AG09309 (cell line): ENCODE measurements at regions not wholly inside any gene's neighbourhood (a gene's known extent, or its start where the extent isn't known, plus 50 kb on each side); places are given as distances from the start of the nearest gene placed in this dataset.

ENCODE experiments used
- DNase-seq: peaks from one replicate; pipeline ENCODE4 v3.0.0-alpha.2; 2010; ENCODE audit warnings: low read depth
- H3K4me3 ChIP-seq: 2 replicates; pipeline ENCODE4 v1.5.1; 2011; ENCODE audit warnings: mild to moderate bottlenecking, low read depth, low read length, moderate library complexity; ENCODE audit not compliant: control insufficient read depth
- TF ChIP-seq, protein P1 (sequence below): IDR thresholded peaks from 2 replicates; pipeline ENCODE4 v1.5.1; 2011; ENCODE audit warnings: mild to moderate bottlenecking, low read depth, low read length, inconsistent platforms; ENCODE audit not compliant: insufficient read depth, control insufficient read depth; ENCODE audit errors: missing control alignments

- TF ChIP-seq, protein P1, sequence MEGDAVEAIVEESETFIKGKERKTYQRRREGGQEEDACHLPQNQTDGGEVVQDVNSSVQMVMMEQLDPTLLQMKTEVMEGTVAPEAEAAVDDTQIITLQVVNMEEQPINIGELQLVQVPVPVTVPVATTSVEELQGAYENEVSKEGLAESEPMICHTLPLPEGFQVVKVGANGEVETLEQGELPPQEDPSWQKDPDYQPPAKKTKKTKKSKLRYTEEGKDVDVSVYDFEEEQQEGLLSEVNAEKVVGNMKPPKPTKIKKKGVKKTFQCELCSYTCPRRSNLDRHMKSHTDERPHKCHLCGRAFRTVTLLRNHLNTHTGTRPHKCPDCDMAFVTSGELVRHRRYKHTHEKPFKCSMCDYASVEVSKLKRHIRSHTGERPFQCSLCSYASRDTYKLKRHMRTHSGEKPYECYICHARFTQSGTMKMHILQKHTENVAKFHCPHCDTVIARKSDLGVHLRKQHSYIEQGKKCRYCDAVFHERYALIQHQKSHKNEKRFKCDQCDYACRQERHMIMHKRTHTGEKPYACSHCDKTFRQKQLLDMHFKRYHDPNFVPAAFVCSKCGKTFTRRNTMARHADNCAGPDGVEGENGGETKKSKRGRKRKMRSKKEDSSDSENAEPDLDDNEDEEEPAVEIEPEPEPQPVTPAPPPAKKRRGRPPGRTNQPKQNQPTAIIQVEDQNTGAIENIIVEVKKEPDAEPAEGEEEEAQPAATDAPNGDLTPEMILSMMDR, result no peak
- no peak overlapping the region for H3K4me3 ChIP-seq
- DNase-seq, result no peak
Observed at GRCh38 chr6:101110814-101111213, 229.7 kb upstream of the ASCC3 start.

DNA sequence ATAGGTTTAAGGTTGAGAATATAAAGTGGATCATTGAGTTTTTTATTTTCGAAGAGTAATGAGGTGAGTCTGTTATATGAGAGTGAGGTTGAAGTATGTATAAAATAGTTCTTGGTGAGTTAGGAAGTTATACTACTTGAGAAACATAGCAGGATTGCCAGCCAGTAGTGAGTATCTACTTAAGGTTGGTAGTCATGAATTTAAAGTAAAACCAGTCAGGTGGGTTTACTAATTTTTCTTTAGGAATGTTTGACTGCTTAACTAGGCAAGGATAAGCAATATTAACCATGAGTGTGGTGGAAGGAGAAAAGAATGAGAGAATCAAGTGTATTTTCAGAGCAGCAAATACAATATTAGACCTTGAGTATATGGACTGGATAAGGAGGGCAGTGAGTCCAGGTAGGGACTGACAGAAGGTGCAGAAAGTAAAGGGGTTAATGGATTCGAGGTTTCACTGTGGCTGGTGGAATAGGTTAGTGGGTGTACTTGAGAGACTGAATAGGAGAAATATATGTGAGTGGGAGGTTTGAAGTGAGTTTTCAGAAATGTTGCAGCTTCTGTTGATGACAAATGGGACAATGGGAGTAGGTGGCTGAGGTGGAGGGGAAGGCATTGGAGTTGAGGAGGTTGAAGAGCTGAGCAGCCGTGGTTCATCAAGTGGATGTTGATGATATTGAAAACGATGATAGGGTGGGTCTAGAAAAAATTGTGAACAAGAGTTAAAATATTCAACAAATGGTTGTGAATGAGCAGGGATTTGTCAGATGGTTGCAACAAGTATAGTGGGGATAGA is 232.5 kb upstream of the ASCC3 start:
- no peak overlapping the region for H3K4me3 ChIP-seq
- no peak for DNase-seq
- TF ChIP-seq, protein P1, result no peak

DNA sequence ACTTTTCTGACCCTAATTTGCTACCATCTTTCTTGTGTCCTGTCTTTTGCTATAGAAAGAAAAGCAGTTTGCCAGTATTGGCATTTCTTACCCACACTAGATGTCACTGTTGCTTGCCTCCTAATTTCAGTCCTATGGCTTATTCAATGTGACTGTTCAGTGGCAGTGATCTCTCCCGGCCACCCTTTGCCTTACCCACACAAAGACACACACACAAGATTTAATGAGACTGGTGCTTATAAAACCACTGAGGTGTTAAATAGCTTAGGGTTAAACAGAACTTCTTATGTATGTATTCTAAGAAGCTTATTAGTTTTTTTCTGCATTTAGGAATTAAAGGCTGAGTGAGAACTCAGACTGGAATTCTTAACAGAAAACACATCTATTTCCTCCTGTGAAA is 233.6 kb upstream of the ASCC3 start:
- H3K4me3 ChIP-seq, result no peak overlapping the region
- no peak for DNase-seq
- TF ChIP-seq, protein P1, result peak; percentile 45

- no peak overlapping the region for H3K4me3 ChIP-seq
- TF ChIP-seq, protein P1, result no peak
- no peak for DNase-seq
Observed at GRCh38 chr6:101116337-101116736, 235.2 kb upstream of the ASCC3 start.

DNA sequence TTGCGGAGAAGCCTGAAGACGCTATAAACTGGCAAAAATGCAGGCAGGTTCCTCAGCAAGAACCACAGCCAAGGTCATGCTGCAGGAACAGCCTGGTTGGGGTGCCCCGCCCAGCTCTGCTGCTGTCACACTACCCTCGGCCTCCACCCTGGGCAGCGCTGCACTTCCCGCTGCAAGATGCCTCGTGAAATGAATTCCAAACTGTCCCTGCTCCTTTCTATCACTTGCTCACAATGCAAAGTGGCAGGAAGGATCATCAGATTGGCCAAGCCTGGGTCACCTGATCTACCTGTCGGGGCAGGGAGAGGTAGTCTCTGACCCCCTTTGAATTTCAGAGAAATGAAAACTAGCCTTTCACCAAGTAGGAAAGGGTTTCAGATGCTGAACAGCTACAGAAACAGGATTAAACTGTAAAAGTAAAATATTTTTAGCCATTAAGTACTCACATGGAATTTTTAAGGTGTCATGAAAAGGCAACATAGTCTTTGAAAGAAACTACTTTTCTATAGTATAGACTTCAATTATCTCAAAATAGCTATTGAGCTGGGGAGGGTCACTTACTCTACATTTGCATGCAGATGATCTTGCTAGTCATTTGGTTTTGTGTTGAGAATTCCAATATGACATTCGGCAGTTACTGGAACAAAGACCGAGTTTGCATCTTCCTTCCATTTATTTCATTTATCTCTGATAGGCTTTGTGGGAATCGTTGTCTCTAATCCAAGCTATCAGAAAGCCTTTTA is 236.4 kb upstream of the ASCC3 start:
- TF ChIP-seq, protein P1, result no peak
- H3K4me3 ChIP-seq, result no peak overlapping the region
- DNase-seq, result no peak

- TF ChIP-seq, protein P1, result no peak
- H3K4me3 ChIP-seq, result no peak overlapping the region
- DNase-seq, result no peak
Observed at GRCh38 chr6:101118136-101118396, 236.9 kb upstream of the ASCC3 start.
